Fibroblast of villous mesenchyme (primary cell): ENCODE measurements at regions not wholly inside any gene's neighbourhood (a gene's known extent, or its start where the extent isn't known, plus 50 kb on each side); places are given as distances from the start of the nearest gene placed in this dataset.
"Not testable (repeated sequence)": the region's sequence is repeated elsewhere in the genome, so short reads cannot be mapped to it uniquely, and the experiment has no call there.

ENCODE experiments used
- DNase-seq: peaks from one replicate; pipeline ENCODE4 v3.0.0-alpha.2; 2010; ENCODE audit warnings: low read depth
- H3K4me3 ChIP-seq: 2 replicates; pipeline ENCODE4 v1.5.1; 2011; ENCODE audit warnings: low read depth, mild to moderate bottlenecking, low read length
- TF ChIP-seq, protein P1 (sequence below): IDR thresholded peaks from 2 replicates; pipeline ENCODE4 v1.5.1; 2012; ENCODE audit warnings: low read depth, mild to moderate bottlenecking, low read length; ENCODE audit not compliant: insufficient read depth

DNA sequence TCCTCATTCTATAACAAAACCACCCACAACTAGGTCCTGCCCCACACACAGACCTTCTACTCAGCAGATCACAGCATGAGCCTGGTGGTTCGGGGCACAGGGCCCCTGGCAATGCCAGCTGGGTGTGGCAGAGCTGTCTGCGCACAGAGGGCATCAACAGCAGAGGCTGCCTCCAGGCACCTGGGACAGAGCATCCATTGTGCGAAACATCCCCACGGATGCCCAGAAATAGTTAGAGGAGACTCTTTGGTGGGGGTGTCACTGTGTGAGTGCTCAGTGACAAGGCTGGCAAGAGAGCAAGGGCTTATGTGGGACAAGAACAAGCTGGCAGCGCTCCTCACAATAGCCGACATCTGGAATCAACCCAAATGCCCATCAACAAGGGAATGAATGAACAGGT lies 487.4 kb upstream of the PROK2 start:
- DNase-seq: no peak
- TF ChIP-seq, protein P1, sequence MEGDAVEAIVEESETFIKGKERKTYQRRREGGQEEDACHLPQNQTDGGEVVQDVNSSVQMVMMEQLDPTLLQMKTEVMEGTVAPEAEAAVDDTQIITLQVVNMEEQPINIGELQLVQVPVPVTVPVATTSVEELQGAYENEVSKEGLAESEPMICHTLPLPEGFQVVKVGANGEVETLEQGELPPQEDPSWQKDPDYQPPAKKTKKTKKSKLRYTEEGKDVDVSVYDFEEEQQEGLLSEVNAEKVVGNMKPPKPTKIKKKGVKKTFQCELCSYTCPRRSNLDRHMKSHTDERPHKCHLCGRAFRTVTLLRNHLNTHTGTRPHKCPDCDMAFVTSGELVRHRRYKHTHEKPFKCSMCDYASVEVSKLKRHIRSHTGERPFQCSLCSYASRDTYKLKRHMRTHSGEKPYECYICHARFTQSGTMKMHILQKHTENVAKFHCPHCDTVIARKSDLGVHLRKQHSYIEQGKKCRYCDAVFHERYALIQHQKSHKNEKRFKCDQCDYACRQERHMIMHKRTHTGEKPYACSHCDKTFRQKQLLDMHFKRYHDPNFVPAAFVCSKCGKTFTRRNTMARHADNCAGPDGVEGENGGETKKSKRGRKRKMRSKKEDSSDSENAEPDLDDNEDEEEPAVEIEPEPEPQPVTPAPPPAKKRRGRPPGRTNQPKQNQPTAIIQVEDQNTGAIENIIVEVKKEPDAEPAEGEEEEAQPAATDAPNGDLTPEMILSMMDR: no peak
- no peak overlapping the region for H3K4me3 ChIP-seq

DNA sequence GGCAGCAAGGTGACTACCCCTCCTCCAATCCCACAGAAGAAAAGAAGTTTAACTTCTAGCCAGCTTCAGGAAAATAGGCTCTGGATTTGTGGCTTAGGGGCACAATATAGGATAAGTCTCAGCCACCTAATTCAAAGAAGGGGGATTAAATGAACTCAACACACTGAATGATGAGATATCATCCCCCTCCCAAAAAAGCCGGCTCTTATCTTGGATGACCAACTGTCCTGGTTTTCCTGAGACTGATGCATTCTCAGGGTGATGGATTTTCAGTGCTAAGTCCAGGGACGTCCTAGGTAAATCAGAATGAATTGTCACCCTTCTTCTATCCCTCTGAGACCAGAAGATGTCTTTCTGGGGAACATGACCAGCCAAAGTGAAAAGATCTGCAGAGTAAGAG lies 487.0 kb upstream of the PROK2 start:
- no peak overlapping the region for H3K4me3 ChIP-seq
- no peak for DNase-seq
- TF ChIP-seq, protein P1: no peak

DNA sequence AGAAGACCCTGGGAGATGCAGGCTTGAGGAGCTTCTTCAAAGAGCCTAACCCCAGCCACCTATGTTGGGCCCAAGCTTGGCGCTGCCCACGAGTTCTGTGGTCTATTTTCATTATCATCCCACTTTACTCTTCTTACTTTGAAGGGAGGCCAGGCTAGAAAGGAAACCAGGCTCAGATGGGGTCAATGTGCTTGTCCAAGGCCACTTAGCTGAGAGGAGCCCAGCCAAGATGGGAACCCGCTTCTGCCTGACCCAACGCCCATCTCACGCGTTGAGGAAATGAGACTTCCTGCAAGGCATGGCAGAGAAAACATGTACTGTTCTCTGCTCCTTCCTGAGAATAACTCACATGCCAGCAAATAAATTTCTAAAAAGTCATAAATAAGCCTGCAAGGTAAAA lies 486.3 kb upstream of the PROK2 start:
- DNase-seq: no peak
- no peak overlapping the region for H3K4me3 ChIP-seq
- TF ChIP-seq, protein P1: no peak

DNA sequence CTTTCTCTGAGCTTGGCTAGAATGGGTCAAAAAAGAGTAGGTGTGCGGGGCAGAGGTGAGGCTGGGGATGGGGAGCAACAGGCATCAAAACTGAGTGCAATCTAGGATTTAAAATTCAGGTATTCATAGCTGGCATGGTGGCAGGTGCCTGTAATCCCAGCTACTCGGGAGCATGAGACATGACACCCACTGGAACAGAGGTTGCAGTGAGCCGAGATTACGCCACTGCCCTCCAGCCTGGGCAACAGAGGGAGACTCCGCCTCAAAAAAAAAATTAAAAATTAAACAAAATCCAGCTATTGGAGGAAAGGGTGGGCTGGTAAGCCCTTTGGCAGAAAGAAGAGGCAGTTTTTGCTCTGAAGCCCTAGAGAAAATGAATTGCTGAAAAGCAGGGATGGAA lies 485.8 kb upstream of the PROK2 start:
- peak; percentile 35 for DNase-seq
- TF ChIP-seq, protein P1: no peak
- H3K4me3 ChIP-seq: no peak overlapping the region

DNA sequence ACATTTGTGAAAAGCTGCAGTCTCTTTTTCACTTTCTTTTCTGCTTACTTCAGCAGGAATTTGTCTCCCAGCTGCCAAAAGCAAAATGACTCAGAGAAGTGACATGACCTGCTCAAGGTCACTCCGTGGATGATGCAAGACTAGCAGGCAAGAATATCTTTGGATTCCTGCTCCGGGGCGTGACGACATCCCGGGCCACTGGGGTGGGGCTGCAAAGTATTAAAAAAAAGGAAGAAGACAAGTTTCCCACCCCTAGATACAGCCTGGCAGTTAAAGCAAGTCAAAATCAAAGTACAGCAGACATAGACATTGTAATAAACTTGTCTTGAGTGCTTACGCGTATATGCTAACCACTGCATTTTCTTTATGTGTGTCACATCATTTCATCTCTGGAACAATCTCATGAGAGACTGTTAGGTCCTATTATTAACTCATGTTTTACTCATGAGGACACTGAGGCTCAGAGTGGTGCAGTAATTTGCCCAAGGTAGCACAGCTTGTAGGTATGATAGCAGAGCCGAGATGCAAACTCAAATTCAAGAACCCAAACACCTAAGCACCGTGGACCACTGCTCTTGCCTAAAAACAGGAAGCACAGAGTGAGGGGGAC lies 485.2 kb upstream of the PROK2 start:
- H3K4me3 ChIP-seq: no peak overlapping the region
- DNase-seq: peak; percentile 99
- TF ChIP-seq, protein P1: no peak

DNA sequence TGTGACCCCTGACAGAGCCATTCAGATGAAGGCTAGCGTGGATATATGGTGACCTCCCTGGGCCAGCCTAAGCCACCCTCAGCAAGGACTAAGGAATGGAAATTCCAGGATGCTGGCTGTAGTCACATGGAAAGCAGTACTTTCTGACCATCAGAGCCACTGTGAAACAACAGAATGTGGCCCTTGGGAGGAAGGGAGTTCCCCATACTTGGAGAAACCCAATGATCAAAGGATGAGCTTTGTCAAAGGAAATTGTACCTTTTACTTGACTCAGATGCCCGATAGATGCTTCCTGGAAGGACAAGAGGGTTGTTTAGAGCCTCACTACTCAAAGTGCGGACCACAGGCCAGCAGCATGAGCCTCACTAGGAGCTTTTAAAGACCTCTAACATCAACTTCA lies 484.5 kb upstream of the PROK2 start:
- DNase-seq: no peak
- H3K4me3 ChIP-seq: no peak overlapping the region
- TF ChIP-seq, protein P1: no peak

DNA sequence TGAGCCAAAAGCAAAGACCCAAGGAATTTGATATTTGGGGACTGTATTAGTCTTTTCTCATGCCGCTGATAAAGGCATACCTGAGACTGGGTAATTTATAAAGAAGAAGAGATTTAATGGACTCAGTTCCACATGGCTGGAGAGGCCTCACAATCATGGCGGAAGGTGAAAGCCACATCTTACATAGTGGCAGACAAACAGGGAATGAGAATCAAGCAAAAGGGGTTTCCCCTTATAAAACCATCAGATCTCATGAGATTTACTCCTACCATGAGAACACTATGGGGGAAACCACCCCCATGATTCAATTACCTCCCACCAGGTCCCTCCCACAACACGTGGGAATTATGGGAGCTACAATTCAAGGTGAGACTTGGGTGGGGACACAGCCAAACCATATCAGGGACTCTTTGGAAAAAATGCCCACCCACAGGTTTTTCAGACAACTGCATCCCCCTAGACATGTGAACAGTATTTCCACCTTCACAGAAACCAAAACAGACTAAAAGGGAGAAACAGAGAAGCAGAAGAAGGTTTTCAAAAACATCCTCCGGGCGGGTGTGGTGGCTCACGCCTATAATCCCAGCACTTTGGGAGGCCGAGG lies 482.1 kb upstream of the PROK2 start:
- DNase-seq, H3K4me3 ChIP-seq: not testable (repeated sequence)
